SK-N-SH (cell line): ENCODE measurements at regions not wholly inside any gene's neighbourhood (a gene's known extent, or its start where the extent isn't known, plus 50 kb on each side); places are given as distances from the start of the nearest gene placed in this dataset.

Source experiments
- CTCF ChIA-PET: fragments of 300-600, 350-600 bp; formaldehyde crosslinking; extraction: SDS; loops from one replicate; lab custom pipeline; 2021; lab: Yijun Ruan, JAX
- POLR2A ChIA-PET: fragments of 350-600 bp; sonication (Branson Sonifier 250); formaldehyde crosslinking; extraction: SDS; loops from one replicate; lab custom pipeline; 2020; ENCODE audit warnings: antibody characterized with exemption, inconsistent platforms; lab: Yijun Ruan, JAX
- DNase-seq: peaks from one replicate; pipeline ENCODE4 v3.0.0; 2012
- H2AFZ ChIP-seq: fragments of 200-600 bp; sonication (generic); 2 replicates; pipeline ENCODE4 v1.8.1; 2016; ENCODE audit warnings: antibody characterized with exemption, mild to moderate bottlenecking, low read depth
- H3F3A ChIP-seq: fragments of 200-600 bp; sonication (generic); replicated peaks from 2 replicates; pipeline ENCODE3; 2016; ENCODE audit warnings: antibody characterized with exemption, mild to moderate bottlenecking; ENCODE audit not compliant: insufficient read depth
- H3K27ac ChIP-seq, 2 experiments: fragments of 200-500 bp in 1 of 2; fragments of 200-600 bp in 1 of 2; sonication (Bioruptor generic) in 1 of 2; sonication (generic), shearing (Covaris generic) in 1 of 2; 2 replicates each; pipeline versions ENCODE4 v1.5.1 to v1.6.1; 2014 to 2016; ENCODE audit warnings: low read depth in 2 of 2, inconsistent platforms in 1 of 2, low read length in 1 of 2, mild to moderate bottlenecking in 1 of 2, mixed read lengths in 1 of 2
- H3K27me3 ChIP-seq: fragments of 200-600 bp; sonication (generic), shearing (Covaris generic); 2 replicates; pipeline ENCODE4 v1.6.1; 2016; ENCODE audit warnings: mixed run types; ENCODE audit not compliant: insufficient read depth
- H3K36me3 ChIP-seq, 2 experiments: fragments of 200-500 bp in 1 of 2; fragments of 200-600 bp in 1 of 2; sonication (Bioruptor generic) in 1 of 2; sonication (generic) in 1 of 2; replicated peaks in 1 of 2; 2 replicates each; pipeline versions ENCODE3 to v1.5.1; 2014 to 2016; ENCODE audit warnings: low read length in 1 of 2, mild to moderate bottlenecking in 1 of 2; ENCODE audit not compliant: insufficient read depth in 2 of 2, control insufficient read depth in 1 of 2
- H3K4me1 ChIP-seq, 2 experiments: fragments of 200-500 bp in 1 of 2; fragments of 200-600 bp in 1 of 2; sonication (Bioruptor generic) in 1 of 2; sonication (generic), shearing (Covaris generic) in 1 of 2; 2 replicates each; pipeline versions ENCODE4 v1.5.1 to v1.6.1; 2014 to 2016; ENCODE audit warnings: low read depth in 1 of 2, low read length in 1 of 2, mixed run types in 1 of 2; ENCODE audit not compliant: insufficient read depth in 2 of 2, control insufficient read depth in 1 of 2
- H3K4me2 ChIP-seq: fragments of 200-600 bp; sonication (generic), shearing (Covaris generic); 2 replicates; pipeline ENCODE4 v1.6.1; 2017; ENCODE audit warnings: mixed run types
- H3K4me3 ChIP-seq, 2 experiments: fragments of 200-500 bp in 1 of 2; fragments of 200-600 bp in 1 of 2; sonication (Bioruptor generic) in 1 of 2; sonication (generic), shearing (Covaris generic) in 1 of 2; 2 replicates each; pipeline versions ENCODE4 v1.5.1 to v1.8.1; 2014 to 2016; ENCODE audit warnings: low read depth in 2 of 2, inconsistent platforms in 1 of 2, low read length in 1 of 2, mild to moderate bottlenecking in 1 of 2, mixed read lengths in 1 of 2, moderate library complexity in 1 of 2
- H3K79me2 ChIP-seq: fragments of 200-600 bp; sonication (generic); 2 replicates; pipeline ENCODE4 v1.8.1; 2017; ENCODE audit warnings: mild to moderate bottlenecking; ENCODE audit not compliant: insufficient read depth
- H3K9ac ChIP-seq: fragments of 200-600 bp; sonication (generic); 2 replicates; pipeline ENCODE4 v1.6.1; 2017; ENCODE audit warnings: mixed run types
- H3K9me2 ChIP-seq: fragments of 200-600 bp; sonication (generic); 2 replicates; pipeline ENCODE4 v1.6.1; 2017; ENCODE audit warnings: mixed run types
- H3K9me3 ChIP-seq: fragments of 200-600 bp; sonication (generic); 2 replicates; pipeline ENCODE4 v1.6.1; 2017; ENCODE audit warnings: mixed run types, mild to moderate bottlenecking, moderate library complexity
- H4K20me1 ChIP-seq: fragments of 200-600 bp; sonication (generic); 2 replicates; pipeline ENCODE4 v1.6.1; 2017; ENCODE audit warnings: mild to moderate bottlenecking, mixed run types; ENCODE audit not compliant: insufficient read depth
- CHD2 ChIP-seq: fragments of 150-350 bp; IDR thresholded peaks from 2 replicates; pipeline ENCODE4 v1.6.1; 2018; ENCODE audit warnings: low read length; ENCODE audit not compliant: partially characterized antibody
- CTCF ChIP-seq: fragments of 200-600 bp; sonication (generic); IDR thresholded peaks from 2 replicates; pipeline ENCODE4 v1.6.1; 2017; ENCODE audit warnings: antibody characterized with exemption, mild to moderate bottlenecking, moderate library complexity
- ELF1 ChIP-seq: IDR thresholded peaks from 2 replicates; pipeline ENCODE4 v1.4.0; 2012
- EP300 ChIP-seq, 2 experiments: IDR thresholded peaks; 2 replicates each; pipeline versions ENCODE4 v1.4.0 to v1.6.1; 2012; ENCODE audit warnings: borderline replicate concordance in 1 of 2, low read depth in 1 of 2, low read length in 1 of 2
- FOXJ3 ChIP-seq: sonication (generic); formaldehyde crosslinking; IDR thresholded peaks from 2 replicates; pipeline ENCODE4 v1.5.1; 2020; ENCODE audit warnings: mild to moderate bottlenecking, missing genetic modification reagents
- FOXM1 ChIP-seq: IDR thresholded peaks from 2 replicates; pipeline ENCODE4 v1.4.0; 2012; ENCODE audit warnings: low read depth, mild to moderate bottlenecking
- GABPA ChIP-seq: IDR thresholded peaks from 2 replicates; pipeline ENCODE4 v1.4.0; 2012; ENCODE audit warnings: low read depth, mild to moderate bottlenecking
- GATA2 ChIP-seq: sonication (generic); formaldehyde crosslinking; IDR thresholded peaks from 2 replicates; pipeline ENCODE4 v1.5.0; 2020; ENCODE audit warnings: mild to moderate bottlenecking, missing genetic modification reagents
- JUND ChIP-seq: IDR thresholded peaks from 2 replicates; pipeline ENCODE4 v1.4.0; 2012
- MEF2A ChIP-seq: IDR thresholded peaks from 2 replicates; pipeline ENCODE4 v1.4.0; 2012; ENCODE audit warnings: low read depth, borderline replicate concordance
- MXI1 ChIP-seq: IDR thresholded peaks from 2 replicates; pipeline ENCODE4 v1.6.1; 2012; ENCODE audit warnings: mild to moderate bottlenecking, low read depth, low read length, improper control_type of control experiment
- NFIC ChIP-seq: IDR thresholded peaks from 2 replicates; pipeline ENCODE4 v1.4.0; 2012; ENCODE audit warnings: borderline replicate concordance
- RAD21 ChIP-seq: IDR thresholded peaks from 2 replicates; pipeline ENCODE4 v1.6.1; 2012; ENCODE audit warnings: mild to moderate bottlenecking, low read length
- RCOR1 ChIP-seq: fragments of 150-350 bp; IDR thresholded peaks from 2 replicates; pipeline ENCODE4 v1.6.1; 2017; ENCODE audit warnings: antibody characterized with exemption, low read length
- RFX5 ChIP-seq: IDR thresholded peaks from 2 replicates; pipeline ENCODE4 v1.6.1; 2012; ENCODE audit warnings: mild to moderate bottlenecking, improper control_type of control experiment, low read length
- RXRA ChIP-seq: IDR thresholded peaks from 2 replicates; pipeline ENCODE4 v1.4.0; 2012; ENCODE audit warnings: low read depth, mild to moderate bottlenecking, borderline replicate concordance
- SIN3A ChIP-seq: IDR thresholded peaks from 2 replicates; pipeline ENCODE4 v1.6.1; 2012; ENCODE audit warnings: low read depth, mild to moderate bottlenecking, low read length, moderate library complexity, borderline replicate concordance
- SMC3 ChIP-seq: IDR thresholded peaks from 2 replicates; pipeline ENCODE4 v1.6.1; 2012; ENCODE audit warnings: low read depth, low read length, improper control_type of control experiment
- TAF1 ChIP-seq: IDR thresholded peaks from 2 replicates; pipeline ENCODE4 v1.6.1; 2012; ENCODE audit warnings: low read depth, mild to moderate bottlenecking, low read length, moderate library complexity, borderline replicate concordance
- TCF12 ChIP-seq: IDR thresholded peaks from 2 replicates; pipeline ENCODE4 v1.4.0; 2012
- TEAD4 ChIP-seq: IDR thresholded peaks from 2 replicates; pipeline ENCODE4 v1.4.0; 2012; ENCODE audit warnings: mild to moderate bottlenecking, borderline replicate concordance; ENCODE audit not compliant: insufficient read depth
- USF1 ChIP-seq: IDR thresholded peaks from 2 replicates; pipeline ENCODE4 v1.4.0; 2012; ENCODE audit warnings: low read depth, borderline replicate concordance
- WGBS: methylation state at CpG from one replicate; pipeline ENCODE4 v1.1.6; 2017; ENCODE audit warnings: low lambda C conversion rate; 5-methylcytosine and 5-hydroxymethylcytosine counted together
- TF ChIP-seq, protein P1 (sequence below): IDR thresholded peaks from 2 replicates; pipeline ENCODE4 v1.4.0; 2012; ENCODE audit warnings: low read depth
- TF ChIP-seq, protein P2 (sequence below): fragments of 150-350 bp; IDR thresholded peaks from 2 replicates; pipeline ENCODE4 v1.6.1; 2016; ENCODE audit warnings: mild to moderate bottlenecking, low read depth, low read length

DNA sequence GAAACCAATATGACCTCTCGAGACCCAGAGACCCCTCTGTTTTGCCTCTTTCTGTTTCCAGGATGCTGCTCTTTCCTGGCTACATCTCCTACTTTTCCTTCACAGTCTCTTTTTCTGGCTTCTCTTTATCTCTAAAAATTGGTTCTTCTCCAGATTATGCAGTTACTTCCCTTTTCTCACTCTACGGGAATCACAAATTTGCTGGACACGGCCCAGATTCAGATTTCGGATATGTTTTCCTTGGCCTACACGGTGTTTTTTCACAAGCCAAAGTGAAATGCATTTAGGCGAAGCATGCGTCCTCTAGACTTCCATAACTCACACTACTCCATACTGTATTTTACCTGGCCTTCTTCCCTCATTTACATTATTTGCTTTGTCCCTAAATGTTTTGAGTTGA, 214.7 kb upstream of the MIR17HG start:
- Histone ChIP-seq H4K20me1 (no peaks in the 10 kb centered on the region), H3K36me3 (no peaks in the 10 kb centered on the region), H3F3A (no peaks in the 10 kb centered on the region), H3K27me3 (no peaks in the 10 kb centered on the region), H3K4me1 (peaks cover 0 to 2% of the 10 kb centered on the region in 2 experiments; a peak in 2 of 4 replicates), H3K9me2 (no peaks in the 10 kb centered on the region), H3K27ac (no peak overlapping the region), H3K79me2 (no peaks in the 10 kb centered on the region), H3K9ac (no peak overlapping the region), H3K4me3 (no peak overlapping the region), H2AFZ (no peak overlapping the region), H3K9me3 (no peaks in the 10 kb centered on the region), H3K4me2 (no peak overlapping the region)
- CTCF ChIA-PET, result interaction anchor here (6.1 kb wide), 1 partner anchor 52 kb away, joined by 79 read pairs; no protein-coding TSS in a partner anchor
- 79% methylated on average over 7 of the region's 7 CpGs for WGBS
- no peak for DNase-seq
- POLR2A ChIA-PET, result no interaction called here
- TF ChIP-seq FOXJ3 (CRISPR knock-in tag) (no peak), FOXM1 (no peak), TCF12 (no peak), GABPA (no peak), EP300 (IDR thresholded peaks at IDR 0.05; ENCODE audit: borderline replicate concordance in 1 of 2, low read depth in 1 of 2, low read length in 1 of 2) (no peak), ELF1 (no peak), CHD2 (no peak), CTCF (no peak), TEAD4 (no peak), SIN3A (no peak), SMC3 (no peak), NFIC (no peak)
- TF ChIP-seq, protein P1, sequence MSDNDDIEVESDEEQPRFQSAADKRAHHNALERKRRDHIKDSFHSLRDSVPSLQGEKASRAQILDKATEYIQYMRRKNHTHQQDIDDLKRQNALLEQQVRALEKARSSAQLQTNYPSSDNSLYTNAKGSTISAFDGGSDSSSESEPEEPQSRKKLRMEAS, result no peak

DNA sequence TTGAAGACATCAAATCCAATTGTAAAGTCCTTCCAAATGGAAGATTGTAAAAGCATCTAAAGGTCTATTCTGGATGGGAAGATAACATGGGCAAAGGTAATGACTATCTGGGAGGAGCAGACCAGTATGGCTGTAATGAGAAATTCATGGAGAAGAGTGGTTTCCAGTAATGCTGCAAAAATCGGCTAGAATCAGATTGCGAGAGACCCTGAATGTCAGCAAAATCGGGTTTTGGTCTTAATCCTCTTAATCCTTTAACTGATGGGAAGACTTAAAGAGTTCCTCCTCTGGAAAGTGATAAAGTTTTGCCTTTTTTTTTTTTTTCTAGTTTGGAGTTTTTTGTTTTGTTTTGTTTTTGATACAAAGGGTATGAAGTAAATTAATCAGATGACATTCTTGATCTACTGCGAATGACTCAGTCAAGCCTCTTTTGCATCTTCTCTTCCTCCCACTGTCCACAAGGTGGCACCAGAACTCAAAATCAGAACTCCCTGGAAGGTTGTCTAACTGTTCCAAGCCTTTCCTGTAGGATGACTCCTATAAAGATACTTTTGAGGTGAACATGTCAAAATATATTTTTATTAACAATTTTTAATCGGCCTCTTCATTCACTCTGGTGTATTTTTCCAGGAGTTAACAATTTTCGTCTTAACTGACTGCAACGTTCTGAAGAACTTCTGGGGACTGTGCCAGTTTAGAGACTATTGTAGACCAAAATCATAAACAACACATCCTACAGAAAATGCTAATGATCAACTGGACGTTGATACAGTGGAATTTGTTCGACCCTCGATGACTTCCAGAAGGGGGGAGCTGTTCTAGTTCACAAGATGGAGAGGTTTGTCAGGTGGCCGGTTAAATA, 213.3 kb upstream of the MIR17HG start:
- H3F3A ChIP-seq, result no peaks in the 10 kb centered on the region
- peak; percentile 37 for DNase-seq
- no peak overlapping the region for H3K4me3 ChIP-seq
- H3K4me1 ChIP-seq, result peaks cover 0 to 2% of the 10 kb centered on the region in 2 experiments; a peak in 2 of 4 replicates
- ChIA-PET CTCF (interaction anchor here (0.7 to 6.4 kb wide), 21 partner anchors 8 to 962 kb away, joined by 3 to 79 read pairs (median 4); no protein-coding TSS in a partner anchor), POLR2A (no interaction called here)
- H4K20me1 ChIP-seq, result no peaks in the 10 kb centered on the region
- 43% methylated on average over 11 of the region's 11 CpGs for WGBS
- H2AFZ ChIP-seq, result no peak overlapping the region
- H3K9ac ChIP-seq, result no peak overlapping the region
- H3K79me2 ChIP-seq, result no peaks in the 10 kb centered on the region
- H3K9me3 ChIP-seq, result no peaks in the 10 kb centered on the region
- H3K27ac ChIP-seq, result peak overlapping the region in 1 of 2 experiments; percentile 34; a peak in 1 of 4 replicates
- H3K9me2 ChIP-seq, result no peaks in the 10 kb centered on the region
- no peaks in the 10 kb centered on the region for H3K36me3 ChIP-seq
- no peak overlapping the region for H3K4me2 ChIP-seq
- H3K27me3 ChIP-seq, result no peaks in the 10 kb centered on the region
- TF ChIP-seq, protein P2, sequence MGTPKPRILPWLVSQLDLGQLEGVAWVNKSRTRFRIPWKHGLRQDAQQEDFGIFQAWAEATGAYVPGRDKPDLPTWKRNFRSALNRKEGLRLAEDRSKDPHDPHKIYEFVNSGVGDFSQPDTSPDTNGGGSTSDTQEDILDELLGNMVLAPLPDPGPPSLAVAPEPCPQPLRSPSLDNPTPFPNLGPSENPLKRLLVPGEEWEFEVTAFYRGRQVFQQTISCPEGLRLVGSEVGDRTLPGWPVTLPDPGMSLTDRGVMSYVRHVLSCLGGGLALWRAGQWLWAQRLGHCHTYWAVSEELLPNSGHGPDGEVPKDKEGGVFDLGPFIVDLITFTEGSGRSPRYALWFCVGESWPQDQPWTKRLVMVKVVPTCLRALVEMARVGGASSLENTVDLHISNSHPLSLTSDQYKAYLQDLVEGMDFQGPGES, result no peak
- TF ChIP-seq RXRA (no peak), GABPA (no peak), SIN3A (no peak), RFX5 (no peak), MXI1 (no peak), MEF2A (no peak), NFIC (no peak), RAD21 (peak; percentile 94), USF1 (no peak), JUND (no peak), TEAD4 (no peak), ELF1 (no peak), GATA2 (CRISPR knock-in tag) (no peak), TAF1 (no peak), RCOR1 (no peak)
- TF ChIP-seq, protein P1, result no peak
